22Rv1 (cell line): ENCODE measurements at regions not wholly inside any gene's neighbourhood (a gene's known extent, or its start where the extent isn't known, plus 50 kb on each side); places are given as distances from the start of the nearest gene placed in this dataset.

Experiments used
- CTCF ChIP-seq: fragments of 450-650 bp; IDR thresholded peaks from 2 replicates; pipeline ENCODE4 v1.5.1; 2017; ENCODE audit warnings: mild to moderate bottlenecking
- ZFX ChIP-seq: fragments of 450-650 bp; IDR thresholded peaks from 2 replicates; pipeline ENCODE4 v1.6.1; 2017; ENCODE audit warnings: antibody characterized with exemption, borderline replicate concordance

- no peak for TF ChIP-seq CTCF
- TF ChIP-seq ZFX, result no peak
These were observed 448.2 kb downstream of the KCTD12 start for GRCh38 chr13:76438050-76438449.
